GM12865 (cell line): ENCODE measurements at regions not wholly inside any gene's neighbourhood (a gene's known extent, or its start where the extent isn't known, plus 50 kb on each side); places are given as distances from the start of the nearest gene placed in this dataset.

Experiments used
- DNase-seq: peaks from one replicate; pipeline ENCODE4 v3.0.0; 2010; ENCODE audit warnings: low read depth
- H3K4me3 ChIP-seq: 2 replicates; pipeline ENCODE4 v1.5.1; 2011; ENCODE audit warnings: mild to moderate bottlenecking, low read depth, low read length, control low read depth
- TF ChIP-seq, protein P1 (sequence below): IDR thresholded peaks from 2 replicates; pipeline ENCODE4 v1.5.1; 2011; ENCODE audit warnings: low read length, control low read depth, low read depth, inconsistent platforms; ENCODE audit not compliant: insufficient read depth; ENCODE audit errors: missing control alignments

- H3K4me3 ChIP-seq = no peak overlapping the region
- TF ChIP-seq, protein P1, sequence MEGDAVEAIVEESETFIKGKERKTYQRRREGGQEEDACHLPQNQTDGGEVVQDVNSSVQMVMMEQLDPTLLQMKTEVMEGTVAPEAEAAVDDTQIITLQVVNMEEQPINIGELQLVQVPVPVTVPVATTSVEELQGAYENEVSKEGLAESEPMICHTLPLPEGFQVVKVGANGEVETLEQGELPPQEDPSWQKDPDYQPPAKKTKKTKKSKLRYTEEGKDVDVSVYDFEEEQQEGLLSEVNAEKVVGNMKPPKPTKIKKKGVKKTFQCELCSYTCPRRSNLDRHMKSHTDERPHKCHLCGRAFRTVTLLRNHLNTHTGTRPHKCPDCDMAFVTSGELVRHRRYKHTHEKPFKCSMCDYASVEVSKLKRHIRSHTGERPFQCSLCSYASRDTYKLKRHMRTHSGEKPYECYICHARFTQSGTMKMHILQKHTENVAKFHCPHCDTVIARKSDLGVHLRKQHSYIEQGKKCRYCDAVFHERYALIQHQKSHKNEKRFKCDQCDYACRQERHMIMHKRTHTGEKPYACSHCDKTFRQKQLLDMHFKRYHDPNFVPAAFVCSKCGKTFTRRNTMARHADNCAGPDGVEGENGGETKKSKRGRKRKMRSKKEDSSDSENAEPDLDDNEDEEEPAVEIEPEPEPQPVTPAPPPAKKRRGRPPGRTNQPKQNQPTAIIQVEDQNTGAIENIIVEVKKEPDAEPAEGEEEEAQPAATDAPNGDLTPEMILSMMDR = no peak
- no peak for DNase-seq
These were observed 933.0 kb upstream of the LCORL start for GRCh38 chr4:18954538-18954937.

GRCh38 chr4:18953613-18954012, 932.1 kb upstream of the LCORL start:
- TF ChIP-seq, protein P1 = no peak
- no peak overlapping the region for H3K4me3 ChIP-seq
- DNase-seq = no peak

- no peak for DNase-seq
- no peak overlapping the region for H3K4me3 ChIP-seq
- TF ChIP-seq, protein P1 = no peak
These were observed 923.9 kb upstream of the LCORL start for GRCh38 chr4:18945464-18945863.

DNA sequence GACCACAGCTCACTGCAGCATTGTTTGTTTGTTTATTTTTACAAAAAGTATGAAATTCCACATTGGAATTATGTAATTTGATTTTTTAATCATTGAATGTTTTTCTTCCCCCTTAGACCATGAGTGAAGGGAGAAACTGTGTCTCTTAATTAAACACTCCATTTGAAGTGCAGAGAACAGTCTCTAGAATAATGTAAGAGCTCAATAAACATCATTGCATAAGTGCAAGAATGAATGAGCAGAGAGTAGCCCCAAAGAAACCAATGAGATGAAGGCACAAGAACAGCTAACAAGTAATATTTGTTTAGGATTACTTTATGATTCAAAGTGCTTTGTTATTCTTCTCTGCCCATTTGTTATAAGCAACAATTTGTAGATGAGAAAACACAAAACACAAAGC, 921.3 kb upstream of the LCORL start:
- TF ChIP-seq, protein P1 = no peak
- no peak for DNase-seq
- no peak overlapping the region for H3K4me3 ChIP-seq

GRCh38 chr4:18938343-18939099, 917.0 kb upstream of the LCORL start:
- H3K4me3 ChIP-seq = no peak overlapping the region
- TF ChIP-seq, protein P1 = no peak
- peak; percentile 1 for DNase-seq

DNA sequence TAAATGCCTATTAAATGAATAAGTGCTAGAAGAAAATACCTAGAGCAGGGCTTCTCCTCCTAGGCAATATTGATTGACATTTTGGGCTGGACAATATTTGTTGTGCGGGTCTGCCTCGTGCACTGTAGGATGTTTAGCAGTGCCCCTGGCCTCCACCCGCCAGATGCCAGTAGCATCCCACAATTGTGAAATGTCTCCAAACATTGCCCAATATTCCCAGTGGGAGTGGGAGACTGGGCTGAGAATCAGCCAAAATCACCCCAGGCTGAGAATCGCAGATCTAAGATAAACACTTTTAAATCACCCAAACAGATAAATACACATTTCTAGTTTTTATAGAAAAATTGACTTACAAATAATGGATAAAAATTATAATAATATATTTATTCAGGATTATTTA, 916.2 kb upstream of the LCORL start:
- TF ChIP-seq, protein P1 = no peak
- no peak for DNase-seq

DNA sequence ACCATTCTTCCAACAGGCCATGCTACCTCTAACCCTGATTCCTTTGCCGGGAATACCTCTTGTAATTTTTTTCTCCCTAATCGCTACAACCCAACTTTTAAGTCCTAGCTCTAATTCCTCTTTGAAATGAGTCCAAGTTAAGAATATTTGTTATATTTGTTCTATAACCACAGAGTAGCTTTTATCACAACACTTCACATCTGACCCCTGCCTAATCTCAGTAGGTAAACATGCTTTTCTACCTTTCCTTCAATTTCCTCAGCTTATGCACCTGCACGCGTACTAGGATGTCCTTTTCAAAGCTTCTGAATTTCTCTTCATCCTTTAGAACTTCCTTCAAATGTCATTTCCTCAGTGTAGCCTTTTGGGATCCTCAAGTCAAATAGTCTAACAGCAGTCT, 915.5 kb upstream of the LCORL start:
- no peak for DNase-seq
- TF ChIP-seq, protein P1 = no peak
- H3K4me3 ChIP-seq = no peak overlapping the region

More for the DNA sequence above, 916.2 kb upstream of the LCORL start:
- H3K4me3 ChIP-seq = no peak overlapping the region
